GM21529 (cell line): ENCODE measurements at regions not wholly inside any gene's neighbourhood (a gene's known extent, or its start where the extent isn't known, plus 50 kb on each side); places are given as distances from the start of the nearest gene placed in this dataset.
"Not testable (repeated sequence)": the region's sequence is repeated elsewhere in the genome, so short reads cannot be mapped to it uniquely, and the experiment has no call there.

ENCODE experiments used
- ATAC-seq: cut with Tn5 transposase; IDR thresholded peaks from one replicate; pipeline ENCODE4 v1.9.1; 2021; ENCODE audit not compliant: unreplicated experiment

- no peak for ATAC-seq
These were observed 298.3 kb downstream of the HS3ST1 start for GRCh38 chr4:11130195-11130970.

GRCh38 chr4:11120435-11120834 is 308.3 kb downstream of the HS3ST1 start:
- ATAC-seq = no peak

- ATAC-seq = no peak
These were observed 309.2 kb downstream of the HS3ST1 start for GRCh38 chr4:11119474-11119873.

- no peak for ATAC-seq
These were observed 310.2 kb downstream of the HS3ST1 start for GRCh38 chr4:11118513-11118912.

GRCh38 chr4:11116940-11117339 is 311.8 kb downstream of the HS3ST1 start:
- ATAC-seq = no peak

- ATAC-seq = no peak
These were observed 316.8 kb downstream of the HS3ST1 start for GRCh38 chr4:11111876-11112275.

GRCh38 chr4:11111370-11111769 is 317.3 kb downstream of the HS3ST1 start:
- ATAC-seq = no peak

- ATAC-seq = no peak
These were observed 321.9 kb downstream of the HS3ST1 start for GRCh38 chr4:11106759-11107158.

- ATAC-seq = peak; percentile 73
These were observed 322.5 kb downstream of the HS3ST1 start for GRCh38 chr4:11106190-11106589.

- ATAC-seq = no peak
These were observed 323.0 kb downstream of the HS3ST1 start for GRCh38 chr4:11105715-11106114.

- ATAC-seq = peak; percentile 34
These were observed 330.2 kb downstream of the HS3ST1 start for GRCh38 chr4:11098461-11098860.

GRCh38 chr4:11097725-11098124 is 331.0 kb downstream of the HS3ST1 start:
- no peak for ATAC-seq

GRCh38 chr4:11081006-11081405 is 347.7 kb downstream of the HS3ST1 start:
- ATAC-seq = no peak

- no peak for ATAC-seq
These were observed 349.5 kb downstream of the HS3ST1 start for GRCh38 chr4:11079171-11079570.

GRCh38 chr4:11074581-11075241 is 354.0 kb downstream of the HS3ST1 start:
- no peak for ATAC-seq

- no peak for ATAC-seq
These were observed 355.1 kb downstream of the HS3ST1 start for GRCh38 chr4:11073621-11074051.

GRCh38 chr4:11072999-11073398 is 355.7 kb downstream of the HS3ST1 start:
- no peak for ATAC-seq

- no peak for ATAC-seq
These were observed 356.2 kb downstream of the HS3ST1 start for GRCh38 chr4:11072463-11072862.

GRCh38 chr4:11070813-11071212 is 357.9 kb downstream of the HS3ST1 start:
- no peak for ATAC-seq

- no peak for ATAC-seq
These were observed 359.0 kb downstream of the HS3ST1 start for GRCh38 chr4:11069581-11070211.

GRCh38 chr4:11069083-11069482 is 359.6 kb downstream of the HS3ST1 start:
- ATAC-seq = no peak

GRCh38 chr4:11066584-11066983 is 362.1 kb downstream of the HS3ST1 start:
- ATAC-seq = not testable (repeated sequence)
